ENCODE measurements at regions not wholly inside any gene's neighbourhood (a gene's known extent, or its start where the extent isn't known, plus 50 kb on each side); places are given as distances from the start of the nearest gene placed in this dataset.

DNA sequence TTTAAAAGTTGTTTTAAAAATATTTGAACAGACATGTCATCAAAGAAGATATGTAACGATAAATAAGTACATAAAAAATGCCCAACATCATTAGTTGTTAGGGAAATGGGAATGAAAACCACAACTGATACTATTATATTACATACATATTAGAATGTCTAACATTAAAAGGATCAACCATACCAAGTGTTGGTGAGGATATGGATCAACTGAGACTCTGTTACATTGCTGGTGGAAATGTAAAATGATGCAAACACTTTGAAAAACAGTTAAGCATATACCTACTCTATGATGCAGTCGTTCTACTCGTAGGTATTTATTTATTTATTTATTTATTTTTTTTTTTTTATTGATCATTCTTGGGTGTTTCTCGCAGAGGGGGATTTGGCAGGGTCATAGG, 149.7 kb downstream of the BRMS1L start (continued):
- TF ChIP-seq, protein P1, sequence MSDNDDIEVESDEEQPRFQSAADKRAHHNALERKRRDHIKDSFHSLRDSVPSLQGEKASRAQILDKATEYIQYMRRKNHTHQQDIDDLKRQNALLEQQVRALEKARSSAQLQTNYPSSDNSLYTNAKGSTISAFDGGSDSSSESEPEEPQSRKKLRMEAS (IDR thresholded peaks at IDR 0.05; ENCODE audit: low read depth) = no peak
- TF ChIP-seq, protein P2, sequence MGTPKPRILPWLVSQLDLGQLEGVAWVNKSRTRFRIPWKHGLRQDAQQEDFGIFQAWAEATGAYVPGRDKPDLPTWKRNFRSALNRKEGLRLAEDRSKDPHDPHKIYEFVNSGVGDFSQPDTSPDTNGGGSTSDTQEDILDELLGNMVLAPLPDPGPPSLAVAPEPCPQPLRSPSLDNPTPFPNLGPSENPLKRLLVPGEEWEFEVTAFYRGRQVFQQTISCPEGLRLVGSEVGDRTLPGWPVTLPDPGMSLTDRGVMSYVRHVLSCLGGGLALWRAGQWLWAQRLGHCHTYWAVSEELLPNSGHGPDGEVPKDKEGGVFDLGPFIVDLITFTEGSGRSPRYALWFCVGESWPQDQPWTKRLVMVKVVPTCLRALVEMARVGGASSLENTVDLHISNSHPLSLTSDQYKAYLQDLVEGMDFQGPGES (IDR thresholded peaks at IDR 0.05; ENCODE audit: low read depth, low read length) = no peak
- TF ChIP-seq RFX5 (IDR thresholded peaks at IDR 0.05; ENCODE audit: low read length) = no peak
- TF ChIP-seq, protein P3, sequence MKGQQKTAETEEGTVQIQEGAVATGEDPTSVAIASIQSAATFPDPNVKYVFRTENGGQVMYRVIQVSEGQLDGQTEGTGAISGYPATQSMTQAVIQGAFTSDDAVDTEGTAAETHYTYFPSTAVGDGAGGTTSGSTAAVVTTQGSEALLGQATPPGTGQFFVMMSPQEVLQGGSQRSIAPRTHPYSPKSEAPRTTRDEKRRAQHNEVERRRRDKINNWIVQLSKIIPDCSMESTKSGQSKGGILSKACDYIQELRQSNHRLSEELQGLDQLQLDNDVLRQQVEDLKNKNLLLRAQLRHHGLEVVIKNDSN (IDR thresholded peaks at IDR 0.05; ENCODE audit: borderline replicate concordance, low read depth) = no peak

DNA sequence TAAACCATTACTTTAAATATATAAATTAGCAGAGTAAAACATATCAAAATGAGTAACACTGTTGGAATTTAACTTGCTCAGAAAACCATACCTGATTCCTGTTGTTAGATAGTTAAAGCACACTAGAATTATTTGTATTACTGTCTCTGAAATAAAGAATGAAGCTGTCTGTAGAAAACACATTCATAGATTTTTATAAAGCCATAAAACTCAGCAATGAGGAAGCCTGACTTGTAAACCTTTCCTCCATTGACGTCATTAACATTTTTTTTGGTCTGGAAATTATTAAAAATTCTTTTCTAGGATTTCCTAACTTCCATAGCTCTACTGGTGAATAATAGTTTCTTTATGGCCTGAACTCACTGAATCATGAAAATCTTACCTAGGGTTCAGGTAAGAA, 147.6 kb downstream of the BRMS1L start:
- Histone ChIP-seq H3K9me2 (no peaks in the 10 kb centered on the region), H3K9ac (no peak overlapping the region), H4K20me1 (ENCODE audit: insufficient read depth) (no peaks in the 10 kb centered on the region), H3K79me2 (ENCODE audit: insufficient read depth) (no peaks in the 10 kb centered on the region), H2AFZ (ENCODE audit: low read depth) (no peak overlapping the region), H3K9me3 (no peaks in the 10 kb centered on the region), H3F3A (replicated peaks; ENCODE audit: insufficient read depth) (no peaks in the 10 kb centered on the region), H3K4me3 (ENCODE audit: low read depth in 2 of 2, low read length in 1 of 2) (no peak overlapping the region), H3K27ac (ENCODE audit: low read depth in 2 of 2, low read length in 1 of 2) (no peak overlapping the region), H3K36me3 (replicated peaks in 1 of 2; ENCODE audit: control insufficient read depth in 1 of 2, insufficient read depth in 2 of 2, low read length in 1 of 2) (no peaks in the 10 kb centered on the region), H3K4me2 (no peak overlapping the region), H3K27me3 (ENCODE audit: insufficient read depth) (no peaks in the 10 kb centered on the region), H3K4me1 (ENCODE audit: control insufficient read depth in 1 of 2, insufficient read depth in 2 of 2, low read depth in 1 of 2, low read length in 1 of 2) (no peaks in the 10 kb centered on the region)
- DNase-seq = no peak
- ChIA-PET POLR2A (no interaction called here), CTCF (no interaction called here)
- TF ChIP-seq, protein P3 (IDR thresholded peaks at IDR 0.05; ENCODE audit: borderline replicate concordance, low read depth) = no peak
- TF ChIP-seq RAD21 (IDR thresholded peaks at IDR 0.05; ENCODE audit: low read length) = no peak
- no peak for TF ChIP-seq GABPA (IDR thresholded peaks at IDR 0.05; ENCODE audit: low read depth)
- no peak for TF ChIP-seq RXRA (IDR thresholded peaks at IDR 0.05; ENCODE audit: borderline replicate concordance, low read depth)
- no peak for TF ChIP-seq YY1 (IDR thresholded peaks at IDR 0.05; ENCODE audit: low read depth)
- TF ChIP-seq, protein P1 (IDR thresholded peaks at IDR 0.05; ENCODE audit: low read depth) = no peak
- TF ChIP-seq FOXJ3 (CRISPR knock-in tag; IDR thresholded peaks at IDR 0.05) = no peak
- no peak for TF ChIP-seq JUND (IDR thresholded peaks at IDR 0.05)
- TF ChIP-seq FOXM1 (IDR thresholded peaks at IDR 0.05; ENCODE audit: low read depth) = no peak
- TF ChIP-seq, protein P4, sequence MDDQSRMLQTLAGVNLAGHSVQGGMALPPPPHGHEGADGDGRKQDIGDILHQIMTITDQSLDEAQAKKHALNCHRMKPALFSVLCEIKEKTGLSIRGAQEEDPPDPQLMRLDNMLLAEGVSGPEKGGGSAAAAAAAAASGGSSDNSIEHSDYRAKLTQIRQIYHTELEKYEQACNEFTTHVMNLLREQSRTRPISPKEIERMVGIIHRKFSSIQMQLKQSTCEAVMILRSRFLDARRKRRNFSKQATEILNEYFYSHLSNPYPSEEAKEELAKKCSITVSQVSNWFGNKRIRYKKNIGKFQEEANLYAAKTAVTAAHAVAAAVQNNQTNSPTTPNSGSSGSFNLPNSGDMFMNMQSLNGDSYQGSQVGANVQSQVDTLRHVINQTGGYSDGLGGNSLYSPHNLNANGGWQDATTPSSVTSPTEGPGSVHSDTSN (IDR thresholded peaks at IDR 0.05) = no peak
- TF ChIP-seq, protein P5, sequence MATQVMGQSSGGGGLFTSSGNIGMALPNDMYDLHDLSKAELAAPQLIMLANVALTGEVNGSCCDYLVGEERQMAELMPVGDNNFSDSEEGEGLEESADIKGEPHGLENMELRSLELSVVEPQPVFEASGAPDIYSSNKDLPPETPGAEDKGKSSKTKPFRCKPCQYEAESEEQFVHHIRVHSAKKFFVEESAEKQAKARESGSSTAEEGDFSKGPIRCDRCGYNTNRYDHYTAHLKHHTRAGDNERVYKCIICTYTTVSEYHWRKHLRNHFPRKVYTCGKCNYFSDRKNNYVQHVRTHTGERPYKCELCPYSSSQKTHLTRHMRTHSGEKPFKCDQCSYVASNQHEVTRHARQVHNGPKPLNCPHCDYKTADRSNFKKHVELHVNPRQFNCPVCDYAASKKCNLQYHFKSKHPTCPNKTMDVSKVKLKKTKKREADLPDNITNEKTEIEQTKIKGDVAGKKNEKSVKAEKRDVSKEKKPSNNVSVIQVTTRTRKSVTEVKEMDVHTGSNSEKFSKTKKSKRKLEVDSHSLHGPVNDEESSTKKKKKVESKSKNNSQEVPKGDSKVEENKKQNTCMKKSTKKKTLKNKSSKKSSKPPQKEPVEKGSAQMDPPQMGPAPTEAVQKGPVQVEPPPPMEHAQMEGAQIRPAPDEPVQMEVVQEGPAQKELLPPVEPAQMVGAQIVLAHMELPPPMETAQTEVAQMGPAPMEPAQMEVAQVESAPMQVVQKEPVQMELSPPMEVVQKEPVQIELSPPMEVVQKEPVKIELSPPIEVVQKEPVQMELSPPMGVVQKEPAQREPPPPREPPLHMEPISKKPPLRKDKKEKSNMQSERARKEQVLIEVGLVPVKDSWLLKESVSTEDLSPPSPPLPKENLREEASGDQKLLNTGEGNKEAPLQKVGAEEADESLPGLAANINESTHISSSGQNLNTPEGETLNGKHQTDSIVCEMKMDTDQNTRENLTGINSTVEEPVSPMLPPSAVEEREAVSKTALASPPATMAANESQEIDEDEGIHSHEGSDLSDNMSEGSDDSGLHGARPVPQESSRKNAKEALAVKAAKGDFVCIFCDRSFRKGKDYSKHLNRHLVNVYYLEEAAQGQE (IDR thresholded peaks at IDR 0.05; ENCODE audit: low read depth, low read length) = no peak
- no peak for TF ChIP-seq EP300 (IDR thresholded peaks at IDR 0.05; ENCODE audit: borderline replicate concordance in 1 of 2, low read depth in 1 of 2, low read length in 1 of 2)
- no peak for TF ChIP-seq MXI1 (IDR thresholded peaks at IDR 0.05; ENCODE audit: low read depth, low read length)
- TF ChIP-seq POLR2AphosphoS5 (IDR thresholded peaks at IDR 0.05; ENCODE audit: low read depth, low read length) = no peak
- no peak for TF ChIP-seq NRF1 (IDR thresholded peaks at IDR 0.05; ENCODE audit: low read depth, low read length)
- no peak for TF ChIP-seq MEF2A (IDR thresholded peaks at IDR 0.05; ENCODE audit: borderline replicate concordance, low read depth)
- TF ChIP-seq TEAD4 (IDR thresholded peaks at IDR 0.05; ENCODE audit: borderline replicate concordance, insufficient read depth) = no peak
- TF ChIP-seq, protein P6, sequence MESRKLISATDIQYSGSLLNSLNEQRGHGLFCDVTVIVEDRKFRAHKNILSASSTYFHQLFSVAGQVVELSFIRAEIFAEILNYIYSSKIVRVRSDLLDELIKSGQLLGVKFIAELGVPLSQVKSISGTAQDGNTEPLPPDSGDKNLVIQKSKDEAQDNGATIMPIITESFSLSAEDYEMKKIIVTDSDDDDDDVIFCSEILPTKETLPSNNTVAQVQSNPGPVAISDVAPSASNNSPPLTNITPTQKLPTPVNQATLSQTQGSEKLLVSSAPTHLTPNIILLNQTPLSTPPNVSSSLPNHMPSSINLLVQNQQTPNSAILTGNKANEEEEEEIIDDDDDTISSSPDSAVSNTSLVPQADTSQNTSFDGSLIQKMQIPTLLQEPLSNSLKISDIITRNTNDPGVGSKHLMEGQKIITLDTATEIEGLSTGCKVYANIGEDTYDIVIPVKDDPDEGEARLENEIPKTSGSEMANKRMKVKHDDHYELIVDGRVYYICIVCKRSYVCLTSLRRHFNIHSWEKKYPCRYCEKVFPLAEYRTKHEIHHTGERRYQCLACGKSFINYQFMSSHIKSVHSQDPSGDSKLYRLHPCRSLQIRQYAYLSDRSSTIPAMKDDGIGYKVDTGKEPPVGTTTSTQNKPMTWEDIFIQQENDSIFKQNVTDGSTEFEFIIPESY (IDR thresholded peaks at IDR 0.05; ENCODE audit: borderline replicate concordance, low read depth) = no peak
- WGBS (ENCODE audit: low lambda C conversion rate) = 3% methylated on average over 1 of the region's 1 CpG
